ENCODE measurements at regions not wholly inside any gene's neighbourhood (a gene's known extent, or its start where the extent isn't known, plus 50 kb on each side); places are given as distances from the start of the nearest gene placed in this dataset.

DNA sequence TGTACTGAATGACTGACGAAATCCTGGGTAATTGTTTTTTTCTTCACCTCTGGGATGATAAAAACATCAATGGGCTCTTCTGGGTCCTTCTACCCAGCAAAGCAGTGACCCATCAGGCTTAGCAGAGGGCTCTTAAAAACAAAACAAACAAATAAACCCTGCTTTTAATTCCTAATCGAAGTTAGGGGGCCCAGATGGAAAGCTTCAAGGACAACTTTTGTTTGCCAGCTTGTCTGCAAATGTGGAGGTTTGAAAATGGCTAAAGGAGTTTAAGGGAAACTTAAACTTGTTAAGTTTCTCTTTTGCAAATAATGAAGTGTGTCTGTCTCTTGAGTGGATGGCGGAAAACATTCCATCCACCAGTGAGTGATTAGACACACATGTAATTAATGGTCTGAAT is 327.2 kb downstream of the SATB2 start:
- no peak overlapping the region for H3K27ac Mint-ChIP-seq

DNA sequence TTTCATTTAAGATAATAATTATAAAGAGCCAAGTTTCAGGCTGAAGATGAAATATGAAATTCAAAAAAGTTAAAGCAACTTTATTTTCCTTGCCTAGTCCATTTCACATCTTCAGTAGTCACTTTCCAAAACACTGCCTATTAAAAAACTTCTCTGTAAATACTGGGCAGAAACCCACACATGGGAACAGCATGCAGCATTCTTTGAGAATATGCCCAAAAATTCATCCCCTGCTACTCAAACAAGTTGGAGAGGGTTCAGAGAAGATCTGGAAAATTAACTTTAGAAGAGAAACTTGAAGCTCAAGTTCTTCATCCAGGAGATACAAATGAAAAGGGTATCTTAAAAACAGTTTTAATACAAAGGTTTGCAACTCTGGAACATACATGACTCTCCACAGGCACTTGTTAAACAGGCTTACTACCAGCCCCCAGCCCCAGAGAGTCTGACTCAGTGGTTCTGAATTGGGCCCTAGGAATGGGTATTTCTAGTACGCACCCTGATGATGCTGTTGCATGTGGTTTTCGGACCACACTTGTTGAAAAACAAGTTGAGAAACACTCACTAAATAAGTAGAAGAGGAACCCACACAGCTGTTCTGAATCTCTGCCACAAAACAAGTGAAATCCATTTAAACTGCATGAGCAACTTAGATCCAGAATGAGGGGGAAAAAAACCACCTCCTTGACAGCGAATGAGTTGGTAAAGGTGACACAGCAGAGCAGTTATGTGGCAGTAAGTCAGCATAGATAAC is 329.1 kb downstream of the SATB2 start:
- Mint-ChIP-seq H3K36me3 (peaks cover 8% of the 10 kb centered on the region), H3K4me3 (no peak overlapping the region), H3K27ac (no peak overlapping the region), H3K27me3 (ENCODE audit: low read depth) (peaks cover 13% of the 10 kb centered on the region), H3K9me3 (peaks cover 12% of the 10 kb centered on the region), H3K4me1 (peaks cover 50% of the 10 kb centered on the region)
- ChIA-PET POLR2A (no interaction called here), CTCF (no interaction called here)
- DNase-seq (ENCODE audit: low spot score) (no peak), ATAC-seq (no peak)
- TF ChIP-seq, protein P1, sequence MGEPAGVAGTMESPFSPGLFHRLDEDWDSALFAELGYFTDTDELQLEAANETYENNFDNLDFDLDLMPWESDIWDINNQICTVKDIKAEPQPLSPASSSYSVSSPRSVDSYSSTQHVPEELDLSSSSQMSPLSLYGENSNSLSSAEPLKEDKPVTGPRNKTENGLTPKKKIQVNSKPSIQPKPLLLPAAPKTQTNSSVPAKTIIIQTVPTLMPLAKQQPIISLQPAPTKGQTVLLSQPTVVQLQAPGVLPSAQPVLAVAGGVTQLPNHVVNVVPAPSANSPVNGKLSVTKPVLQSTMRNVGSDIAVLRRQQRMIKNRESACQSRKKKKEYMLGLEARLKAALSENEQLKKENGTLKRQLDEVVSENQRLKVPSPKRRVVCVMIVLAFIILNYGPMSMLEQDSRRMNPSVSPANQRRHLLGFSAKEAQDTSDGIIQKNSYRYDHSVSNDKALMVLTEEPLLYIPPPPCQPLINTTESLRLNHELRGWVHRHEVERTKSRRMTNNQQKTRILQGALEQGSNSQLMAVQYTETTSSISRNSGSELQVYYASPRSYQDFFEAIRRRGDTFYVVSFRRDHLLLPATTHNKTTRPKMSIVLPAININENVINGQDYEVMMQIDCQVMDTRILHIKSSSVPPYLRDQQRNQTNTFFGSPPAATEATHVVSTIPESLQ (CRISPR knock-in tag; IDR thresholded peaks at IDR 0.05), result no peak
- TF ChIP-seq, protein P2, sequence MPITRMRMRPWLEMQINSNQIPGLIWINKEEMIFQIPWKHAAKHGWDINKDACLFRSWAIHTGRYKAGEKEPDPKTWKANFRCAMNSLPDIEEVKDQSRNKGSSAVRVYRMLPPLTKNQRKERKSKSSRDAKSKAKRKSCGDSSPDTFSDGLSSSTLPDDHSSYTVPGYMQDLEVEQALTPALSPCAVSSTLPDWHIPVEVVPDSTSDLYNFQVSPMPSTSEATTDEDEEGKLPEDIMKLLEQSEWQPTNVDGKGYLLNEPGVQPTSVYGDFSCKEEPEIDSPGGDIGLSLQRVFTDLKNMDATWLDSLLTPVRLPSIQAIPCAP (CRISPR knock-in tag; IDR thresholded peaks at IDR 0.05), result no peak
- TF ChIP-seq, protein P3, sequence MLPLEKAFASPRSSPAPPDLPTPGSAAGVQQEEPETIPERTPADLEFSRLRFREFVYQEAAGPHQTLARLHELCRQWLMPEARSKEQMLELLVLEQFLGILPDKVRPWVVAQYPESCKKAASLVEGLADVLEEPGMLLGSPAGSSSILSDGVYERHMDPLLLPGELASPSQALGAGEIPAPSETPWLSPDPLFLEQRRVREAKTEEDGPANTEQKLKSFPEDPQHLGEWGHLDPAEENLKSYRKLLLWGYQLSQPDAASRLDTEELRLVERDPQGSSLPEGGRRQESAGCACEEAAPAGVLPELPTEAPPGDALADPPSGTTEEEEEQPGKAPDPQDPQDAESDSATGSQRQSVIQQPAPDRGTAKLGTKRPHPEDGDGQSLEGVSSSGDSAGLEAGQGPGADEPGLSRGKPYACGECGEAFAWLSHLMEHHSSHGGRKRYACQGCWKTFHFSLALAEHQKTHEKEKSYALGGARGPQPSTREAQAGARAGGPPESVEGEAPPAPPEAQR (CRISPR knock-in tag; IDR thresholded peaks at IDR 0.05), result no peak
- TF ChIP-seq ESRRA (CRISPR knock-in tag; IDR thresholded peaks at IDR 0.05; ENCODE audit: borderline replicate concordance) (no peak), ZNF416 (CRISPR knock-in tag; IDR thresholded peaks at IDR 0.05) (no peak), SMAD4 (CRISPR knock-in tag; IDR thresholded peaks at IDR 0.05) (no peak), PRRX2 (CRISPR knock-in tag; IDR thresholded peaks at IDR 0.05) (no peak), EMX1 (CRISPR knock-in tag; IDR thresholded peaks at IDR 0.05) (no peak), PRDM15 (CRISPR knock-in tag; IDR thresholded peaks at IDR 0.05) (no peak), ZNF281 (CRISPR knock-in tag; IDR thresholded peaks at IDR 0.05) (no peak)

More for the DNA sequence above, 327.2 kb downstream of the SATB2 start:
- Mint-ChIP-seq H3K4me3 (no peak overlapping the region), H3K36me3 (peaks cover 8% of the 10 kb centered on the region), H3K4me1 (peaks cover 47% of the 10 kb centered on the region), H3K27me3 (ENCODE audit: low read depth) (peaks cover 32% of the 10 kb centered on the region), H3K9me3 (peaks cover 12% of the 10 kb centered on the region)
- DNase-seq (ENCODE audit: low spot score), result no peak
- no peak for ATAC-seq
- ChIA-PET POLR2A (no interaction called here), CTCF (no interaction called here)
- TF ChIP-seq, protein P2 (CRISPR knock-in tag; IDR thresholded peaks at IDR 0.05), result no peak
- TF ChIP-seq, protein P4, sequence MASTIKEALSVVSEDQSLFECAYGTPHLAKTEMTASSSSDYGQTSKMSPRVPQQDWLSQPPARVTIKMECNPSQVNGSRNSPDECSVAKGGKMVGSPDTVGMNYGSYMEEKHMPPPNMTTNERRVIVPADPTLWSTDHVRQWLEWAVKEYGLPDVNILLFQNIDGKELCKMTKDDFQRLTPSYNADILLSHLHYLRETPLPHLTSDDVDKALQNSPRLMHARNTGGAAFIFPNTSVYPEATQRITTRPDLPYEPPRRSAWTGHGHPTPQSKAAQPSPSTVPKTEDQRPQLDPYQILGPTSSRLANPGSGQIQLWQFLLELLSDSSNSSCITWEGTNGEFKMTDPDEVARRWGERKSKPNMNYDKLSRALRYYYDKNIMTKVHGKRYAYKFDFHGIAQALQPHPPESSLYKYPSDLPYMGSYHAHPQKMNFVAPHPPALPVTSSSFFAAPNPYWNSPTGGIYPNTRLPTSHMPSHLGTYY (CRISPR knock-in tag; IDR thresholded peaks at IDR 0.05), result no peak
- TF ChIP-seq ZNF425 (CRISPR knock-in tag; conservative IDR thresholded peaks at IDR 0.05) (no peak), ZNF232 (CRISPR knock-in tag; IDR thresholded peaks at IDR 0.05) (no peak)

All from WTC11 (cell line).